ENCODE measurements at regions not wholly inside any gene's neighbourhood (a gene's known extent, or its start where the extent isn't known, plus 50 kb on each side); places are given as distances from the start of the nearest gene placed in this dataset.

DNA sequence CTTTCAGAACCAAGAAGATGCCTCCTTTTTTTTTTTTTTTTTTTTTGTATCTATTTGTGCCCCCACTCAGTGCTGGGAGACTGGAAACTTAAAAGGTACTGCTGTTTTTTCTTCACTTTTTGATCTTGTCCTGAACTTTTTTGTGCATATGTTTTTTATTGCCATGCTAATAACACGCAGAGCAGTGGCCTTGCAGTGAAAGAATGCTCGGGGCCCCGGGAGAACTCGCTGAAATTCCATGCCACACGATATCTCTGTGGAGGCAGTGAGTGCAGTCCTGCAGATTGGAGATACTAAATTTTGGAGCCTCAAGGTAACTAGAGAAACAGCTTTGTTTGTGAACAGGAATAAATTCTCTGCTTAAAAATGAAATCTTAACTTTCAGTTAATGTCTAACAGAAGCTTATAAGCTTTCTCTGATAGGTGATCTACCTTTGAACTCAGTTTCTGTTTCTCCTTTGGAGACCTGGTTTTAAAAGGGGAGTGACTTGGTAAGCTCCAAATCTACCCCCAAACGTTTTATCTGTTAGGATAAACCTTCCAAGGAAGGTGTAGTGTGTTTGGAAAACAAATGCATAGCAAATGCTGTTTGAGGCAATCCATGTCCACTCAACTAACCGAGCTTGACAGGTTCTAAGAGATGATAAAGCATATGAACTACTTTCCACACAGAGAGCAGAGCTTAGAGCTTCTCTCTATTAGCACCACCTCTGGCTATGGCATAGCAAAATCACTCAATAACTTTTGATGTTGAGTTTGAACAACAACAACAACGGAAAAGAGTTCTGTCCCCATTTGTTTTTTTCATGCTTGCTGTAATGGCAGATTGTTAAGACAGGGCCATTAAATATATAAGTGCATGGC, 113.7 kb upstream of the PLXNA2 start:
- no peak overlapping the region for H3K4me3 ChIP-seq (ENCODE audit: control insufficient read depth, low read depth, low read length)
- no peak for DNase-seq (ENCODE audit: low read depth)
- TF ChIP-seq, protein P1, sequence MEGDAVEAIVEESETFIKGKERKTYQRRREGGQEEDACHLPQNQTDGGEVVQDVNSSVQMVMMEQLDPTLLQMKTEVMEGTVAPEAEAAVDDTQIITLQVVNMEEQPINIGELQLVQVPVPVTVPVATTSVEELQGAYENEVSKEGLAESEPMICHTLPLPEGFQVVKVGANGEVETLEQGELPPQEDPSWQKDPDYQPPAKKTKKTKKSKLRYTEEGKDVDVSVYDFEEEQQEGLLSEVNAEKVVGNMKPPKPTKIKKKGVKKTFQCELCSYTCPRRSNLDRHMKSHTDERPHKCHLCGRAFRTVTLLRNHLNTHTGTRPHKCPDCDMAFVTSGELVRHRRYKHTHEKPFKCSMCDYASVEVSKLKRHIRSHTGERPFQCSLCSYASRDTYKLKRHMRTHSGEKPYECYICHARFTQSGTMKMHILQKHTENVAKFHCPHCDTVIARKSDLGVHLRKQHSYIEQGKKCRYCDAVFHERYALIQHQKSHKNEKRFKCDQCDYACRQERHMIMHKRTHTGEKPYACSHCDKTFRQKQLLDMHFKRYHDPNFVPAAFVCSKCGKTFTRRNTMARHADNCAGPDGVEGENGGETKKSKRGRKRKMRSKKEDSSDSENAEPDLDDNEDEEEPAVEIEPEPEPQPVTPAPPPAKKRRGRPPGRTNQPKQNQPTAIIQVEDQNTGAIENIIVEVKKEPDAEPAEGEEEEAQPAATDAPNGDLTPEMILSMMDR (IDR thresholded peaks at IDR 0.05; ENCODE audit: control insufficient read depth, insufficient read depth, low read depth, low read length, missing control alignments): no peak

DNA sequence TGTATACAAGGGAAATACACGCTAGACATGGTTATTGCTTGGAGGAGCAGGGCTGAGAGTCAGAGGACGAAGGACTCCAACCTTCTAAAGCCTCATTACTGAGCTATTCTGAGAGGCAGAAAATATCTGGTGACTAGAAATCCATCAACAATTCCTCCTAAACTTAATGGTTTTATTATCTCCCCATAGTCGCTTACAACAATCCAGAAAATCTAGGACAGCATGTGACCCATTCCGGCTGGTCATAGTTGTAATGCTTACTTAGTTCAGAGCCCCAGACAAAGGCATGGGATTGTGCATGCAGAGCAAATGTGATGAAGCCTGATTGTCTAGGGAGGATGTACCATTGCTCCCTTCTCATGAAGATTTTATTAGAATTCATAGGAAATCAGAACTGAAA, 114.5 kb upstream of the PLXNA2 start:
- DNase-seq (ENCODE audit: low read depth): no peak
- TF ChIP-seq, protein P1 (IDR thresholded peaks at IDR 0.05; ENCODE audit: control insufficient read depth, insufficient read depth, low read depth, low read length, missing control alignments): no peak

DNA sequence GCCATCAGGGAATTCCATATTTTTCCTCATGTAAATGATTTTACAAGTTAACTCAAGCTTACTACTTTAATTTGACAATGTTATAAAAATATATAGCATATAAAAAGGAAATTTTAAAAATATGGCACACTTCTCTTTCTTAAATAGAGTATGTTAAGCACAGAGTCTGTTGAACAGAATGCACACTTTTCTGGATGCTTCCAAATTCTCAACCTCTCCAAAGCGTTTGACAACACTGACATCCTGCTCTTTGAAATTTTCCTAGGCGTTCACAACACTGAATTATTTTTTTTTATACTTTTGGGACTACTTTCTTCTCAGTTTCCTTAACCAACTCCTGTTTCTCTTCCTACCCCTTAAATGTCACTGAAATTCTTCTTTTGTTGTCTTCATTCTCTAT, 117.8 kb upstream of the PLXNA2 start:
- TF ChIP-seq, protein P1 (IDR thresholded peaks at IDR 0.05; ENCODE audit: control insufficient read depth, insufficient read depth, low read depth, low read length, missing control alignments): no peak
- H3K4me3 ChIP-seq (ENCODE audit: control insufficient read depth, low read depth, low read length): no peak overlapping the region
- no peak for DNase-seq (ENCODE audit: low read depth)

More for the DNA sequence above, 114.5 kb upstream of the PLXNA2 start:
- no peak overlapping the region for H3K4me3 ChIP-seq (ENCODE audit: control insufficient read depth, low read depth, low read length)

DNA sequence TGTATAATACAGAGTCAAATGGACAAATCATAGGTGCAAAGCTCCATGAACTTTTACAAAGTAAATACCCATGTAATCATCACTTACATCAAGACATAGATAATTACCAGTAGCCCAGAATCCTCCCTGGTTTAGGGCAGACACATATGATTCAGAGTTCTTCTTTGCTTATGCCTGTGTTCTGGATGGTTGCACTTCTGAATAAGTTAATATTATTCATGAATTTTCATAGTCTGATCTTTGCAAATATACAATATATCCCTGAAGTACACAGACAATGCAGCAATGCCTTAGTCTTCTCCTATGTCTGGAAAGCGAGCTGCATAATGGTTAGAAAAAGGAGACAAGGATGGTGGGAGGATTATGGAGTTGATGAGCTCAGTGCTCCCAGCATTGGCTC, 122.4 kb upstream of the PLXNA2 start:
- DNase-seq (ENCODE audit: low read depth): no peak
- TF ChIP-seq, protein P1 (IDR thresholded peaks at IDR 0.05; ENCODE audit: control insufficient read depth, insufficient read depth, low read depth, low read length, missing control alignments): no peak

DNA sequence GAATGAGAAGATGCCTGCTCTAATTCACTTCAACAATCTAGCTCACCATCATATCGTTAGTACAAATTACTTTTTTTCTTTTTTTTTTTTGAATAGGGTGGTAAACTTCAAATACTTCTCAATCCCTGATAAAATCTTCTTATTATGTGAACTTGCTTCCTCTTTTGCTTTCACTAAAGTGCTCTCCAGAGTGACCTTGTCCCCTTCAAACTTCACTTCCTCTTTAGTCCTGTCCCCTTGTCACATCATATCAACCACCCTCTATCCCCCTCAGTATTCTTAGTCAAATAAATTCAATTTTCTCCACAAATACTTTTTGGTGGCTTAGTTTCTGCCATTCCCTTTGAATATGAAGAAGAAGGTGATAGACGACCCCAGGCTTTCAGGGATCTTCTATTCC, 124.9 kb upstream of the PLXNA2 start:
- no peak for DNase-seq (ENCODE audit: low read depth)
- no peak overlapping the region for H3K4me3 ChIP-seq (ENCODE audit: control insufficient read depth, low read depth, low read length)
- TF ChIP-seq, protein P1 (IDR thresholded peaks at IDR 0.05; ENCODE audit: control insufficient read depth, insufficient read depth, low read depth, low read length, missing control alignments): no peak

More for the DNA sequence above, 122.4 kb upstream of the PLXNA2 start:
- H3K4me3 ChIP-seq (ENCODE audit: control insufficient read depth, low read depth, low read length): no peak overlapping the region

DNA sequence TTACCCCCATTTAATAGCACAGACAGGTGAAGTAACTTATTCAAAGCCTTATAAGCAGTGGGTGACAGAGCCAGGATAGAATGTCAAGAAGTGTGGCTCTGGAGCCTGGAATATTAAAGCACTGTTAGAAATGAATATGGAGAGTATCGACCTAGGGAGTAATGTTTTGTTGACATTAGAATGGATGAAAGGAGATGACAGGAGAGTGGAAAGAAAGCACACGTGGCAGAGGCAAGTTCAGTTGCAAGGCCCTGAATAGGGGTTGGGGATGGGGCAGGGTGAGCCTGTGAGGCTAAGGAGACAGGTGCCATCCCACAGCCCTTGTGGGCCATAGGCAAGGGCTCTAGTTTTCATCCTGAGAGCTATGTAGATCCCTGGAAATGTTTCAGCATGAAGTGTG, 125.5 kb upstream of the PLXNA2 start:
- TF ChIP-seq, protein P1 (IDR thresholded peaks at IDR 0.05; ENCODE audit: control insufficient read depth, insufficient read depth, low read depth, low read length, missing control alignments): no peak
- DNase-seq (ENCODE audit: low read depth): no peak
- H3K4me3 ChIP-seq (ENCODE audit: control insufficient read depth, low read depth, low read length): no peak overlapping the region

Measured in AG09309 (cell line).